GM12865 (cell line): ENCODE measurements at regions not wholly inside any gene's neighbourhood (a gene's known extent, or its start where the extent isn't known, plus 50 kb on each side); places are given as distances from the start of the nearest gene placed in this dataset.

ENCODE experiments used
- DNase-seq: peaks from one replicate; pipeline ENCODE4 v3.0.0; 2010; ENCODE audit warnings: low read depth
- H3K4me3 ChIP-seq: 2 replicates; pipeline ENCODE4 v1.5.1; 2011; ENCODE audit warnings: mild to moderate bottlenecking, low read depth, low read length, control low read depth
- CTCF ChIP-seq: IDR thresholded peaks from 2 replicates; pipeline ENCODE4 v1.5.1; 2011; ENCODE audit warnings: low read length, control low read depth, low read depth, inconsistent platforms; ENCODE audit not compliant: insufficient read depth; ENCODE audit errors: missing control alignments

GRCh38 chr22:27212102-27212501 lies 554.7 kb downstream of the MIAT start:
- no peak overlapping the region for H3K4me3 ChIP-seq
- TF ChIP-seq CTCF: no peak
- no peak for DNase-seq

- no peak for TF ChIP-seq CTCF
- DNase-seq: no peak
- no peak overlapping the region for H3K4me3 ChIP-seq
These were observed 555.3 kb downstream of the MIAT start for GRCh38 chr22:27212617-27213177.

GRCh38 chr22:27213294-27213693 lies 555.9 kb downstream of the MIAT start:
- no peak for TF ChIP-seq CTCF
- DNase-seq: no peak
- no peak overlapping the region for H3K4me3 ChIP-seq

GRCh38 chr22:27213766-27214581 lies 556.6 kb downstream of the MIAT start:
- TF ChIP-seq CTCF: no peak
- no peak for DNase-seq
- no peak overlapping the region for H3K4me3 ChIP-seq

GRCh38 chr22:27214691-27215090 lies 557.3 kb downstream of the MIAT start:
- no peak overlapping the region for H3K4me3 ChIP-seq
- no peak for TF ChIP-seq CTCF
- DNase-seq: no peak

- no peak for TF ChIP-seq CTCF
- no peak for DNase-seq
- no peak overlapping the region for H3K4me3 ChIP-seq
These were observed 558.5 kb downstream of the MIAT start for GRCh38 chr22:27215871-27216270.
